PC-3 (cell line): ENCODE measurements at regions not wholly inside any gene's neighbourhood (a gene's known extent, or its start where the extent isn't known, plus 50 kb on each side); places are given as distances from the start of the nearest gene placed in this dataset.

Experiments
- ATAC-seq: fragments of 200-7000 bp; cut with Tn5 transposase; 2 replicates; pipeline ENCODE4 v1.9.1; 2020; ENCODE audit warnings: mild to moderate bottlenecking, moderate library complexity
- BruUV-seq: library from RNA; stranded (reverse); fragments of 400-500 nt; replicated peaks from 2 replicates; lab custom pipeline; 2021; lab: Mats Ljungman, UMichigan
- CTCF ChIA-PET: fragments of 300-600 bp; sonication (Branson Sonifier 250); formaldehyde crosslinking; loops from one replicate; lab custom pipeline; 2022; ENCODE audit warnings: antibody characterized with exemption; lab: Charles Lee
- POLR2A ChIA-PET: fragments of 300-600 bp; sonication (Branson Sonifier 250); formaldehyde crosslinking; loops from one replicate; lab custom pipeline; 2022; ENCODE audit warnings: antibody characterized with exemption; ENCODE audit not compliant: unreplicated experiment; lab: Charles Lee
- DNase-seq: peaks from one replicate; pipeline ENCODE4 v3.0.0-alpha.2; 2015
- H2AFZ ChIP-seq: fragments of 300-600 bp; sonication (generic); 2 replicates; pipeline ENCODE4 v1.6.0; 2016; ENCODE audit warnings: antibody characterized with exemption, low read length
- H3F3A ChIP-seq: fragments of 300-600 bp; sonication (generic); one replicate; pipeline ENCODE4 v1.6.0; 2017; ENCODE audit warnings: antibody characterized with exemption, low read length, control low read depth, mild to moderate bottlenecking; ENCODE audit not compliant: unreplicated experiment
- H3K27ac ChIP-seq: fragments of 300-600 bp; sonication (generic); 2 replicates; pipeline ENCODE4 v1.5.1; 2016; ENCODE audit warnings: mild to moderate bottlenecking, low read length
- H3K27me3 ChIP-seq: fragments of 300-600 bp; sonication (generic); 2 replicates; pipeline ENCODE4 v1.6.1; 2016; ENCODE audit warnings: low read length, mixed read lengths
- H3K36me3 ChIP-seq: fragments of 300-600 bp; sonication (generic); 2 replicates; pipeline ENCODE4 v1.6.1; 2016; ENCODE audit warnings: low read depth, mixed run types, low read length, mixed read lengths
- H3K4me1 ChIP-seq: fragments of 300-600 bp; sonication (generic); 2 replicates; pipeline ENCODE4 v1.5.1; 2016; ENCODE audit warnings: low read length; ENCODE audit not compliant: insufficient read depth
- H3K4me2 ChIP-seq: fragments of 300-600 bp; sonication (generic); 2 replicates; pipeline ENCODE4 v1.6.0; 2016; ENCODE audit warnings: low read length
- H3K4me3 ChIP-seq: fragments of 300-600 bp; sonication (generic); 2 replicates; pipeline ENCODE4 v1.5.1; 2016; ENCODE audit warnings: mild to moderate bottlenecking, low read length, mixed read lengths
- H3K79me2 ChIP-seq: fragments of 300-600 bp; sonication (generic); 2 replicates; pipeline ENCODE4 v1.6.1; 2017; ENCODE audit warnings: low read length, mixed read lengths
- H3K9ac ChIP-seq: fragments of 300-600 bp; sonication (generic); 2 replicates; pipeline ENCODE4 v1.6.0; 2016; ENCODE audit warnings: mild to moderate bottlenecking, low read length
- H3K9me2 ChIP-seq: fragments of 300-600 bp; sonication (generic); replicated peaks from 2 replicates; pipeline ENCODE4 v1.6.1; 2016; ENCODE audit warnings: mixed run types, low read length, mixed read lengths
- H3K9me3 ChIP-seq: fragments of 300-600 bp; sonication (generic); 2 replicates; pipeline ENCODE4 v1.6.1; 2016; ENCODE audit warnings: low read length, mixed read lengths
- H4K20me1 ChIP-seq: fragments of 300-600 bp; sonication (generic); 2 replicates; pipeline ENCODE4 v1.6.1; 2016; ENCODE audit warnings: low read length, mixed read lengths
- EZH2 ChIP-seq: fragments of 300-600 bp; sonication (generic); IDR thresholded peaks from one replicate; pipeline ENCODE4 v1.6.1; 2017; ENCODE audit warnings: antibody characterized with exemption, mild to moderate bottlenecking, low read length; ENCODE audit not compliant: unreplicated experiment
- EZH2phosphoT487 ChIP-seq: fragments of 300-600 bp; sonication (generic); IDR thresholded peaks from 2 replicates; pipeline ENCODE4 v1.6.1; 2018; ENCODE audit warnings: mild to moderate bottlenecking, antibody characterized with exemption, low read length, borderline replicate concordance
- intact Hi-C: fragments of 100-400 bp; cut with micrococcal nuclease; formaldehyde crosslinking; loops from 2 replicates; pipeline ENCODE4 v1.9.0; 2023
- TF ChIP-seq, protein P1 (sequence below): fragments of 300-600 bp; sonication (generic); conservative IDR thresholded peaks from 2 replicates; pipeline ENCODE4 v1.5.1; 2017; ENCODE audit warnings: antibody characterized with exemption, low read depth, mild to moderate bottlenecking, low read length

DNA sequence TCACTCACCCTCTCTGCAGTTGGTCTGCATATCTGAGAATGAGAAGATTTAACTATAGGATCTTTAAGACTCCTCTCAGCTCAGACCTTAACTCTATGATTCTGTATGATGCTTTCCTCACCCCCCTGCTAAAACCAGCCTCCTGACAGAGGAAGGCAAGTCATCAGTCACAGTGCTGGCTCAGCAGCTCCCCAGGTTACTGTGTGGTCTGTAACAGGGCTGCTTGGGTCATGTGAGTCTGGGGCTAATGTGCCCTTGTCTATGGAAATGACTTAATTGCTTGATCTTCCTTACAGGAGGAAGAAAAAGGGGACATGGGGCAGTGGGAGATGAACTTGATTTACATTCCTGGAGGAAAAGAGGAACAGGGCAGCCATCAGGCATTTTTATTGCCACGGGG, 625.6 kb downstream of the PTPRU start:
- Histone ChIP-seq H3K27ac (no peak overlapping the region), H3K4me1 (no peaks in the 10 kb centered on the region), H3K27me3 (peaks cover 14% of the 10 kb centered on the region), H3F3A (no peaks in the 10 kb centered on the region), H3K4me2 (no peak overlapping the region), H3K36me3 (no peaks in the 10 kb centered on the region), H3K9me3 (no peaks in the 10 kb centered on the region), H2AFZ (no peak overlapping the region), H3K9me2 (no peaks in the 10 kb centered on the region), H3K9ac (no peak overlapping the region), H3K4me3 (no peak overlapping the region), H4K20me1 (no peaks in the 10 kb centered on the region), H3K79me2 (no peaks in the 10 kb centered on the region)
- ChIA-PET POLR2A (no interaction called here), CTCF (no interaction called here)
- no peak for ATAC-seq
- no peak for DNase-seq
- TF ChIP-seq, protein P1, sequence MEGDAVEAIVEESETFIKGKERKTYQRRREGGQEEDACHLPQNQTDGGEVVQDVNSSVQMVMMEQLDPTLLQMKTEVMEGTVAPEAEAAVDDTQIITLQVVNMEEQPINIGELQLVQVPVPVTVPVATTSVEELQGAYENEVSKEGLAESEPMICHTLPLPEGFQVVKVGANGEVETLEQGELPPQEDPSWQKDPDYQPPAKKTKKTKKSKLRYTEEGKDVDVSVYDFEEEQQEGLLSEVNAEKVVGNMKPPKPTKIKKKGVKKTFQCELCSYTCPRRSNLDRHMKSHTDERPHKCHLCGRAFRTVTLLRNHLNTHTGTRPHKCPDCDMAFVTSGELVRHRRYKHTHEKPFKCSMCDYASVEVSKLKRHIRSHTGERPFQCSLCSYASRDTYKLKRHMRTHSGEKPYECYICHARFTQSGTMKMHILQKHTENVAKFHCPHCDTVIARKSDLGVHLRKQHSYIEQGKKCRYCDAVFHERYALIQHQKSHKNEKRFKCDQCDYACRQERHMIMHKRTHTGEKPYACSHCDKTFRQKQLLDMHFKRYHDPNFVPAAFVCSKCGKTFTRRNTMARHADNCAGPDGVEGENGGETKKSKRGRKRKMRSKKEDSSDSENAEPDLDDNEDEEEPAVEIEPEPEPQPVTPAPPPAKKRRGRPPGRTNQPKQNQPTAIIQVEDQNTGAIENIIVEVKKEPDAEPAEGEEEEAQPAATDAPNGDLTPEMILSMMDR = no peak
- TF ChIP-seq EZH2phosphoT487 (no peak), EZH2 (no peak)
- BruUV-seq = no TSS peak
- intact Hi-C loops = no loop called here

DNA sequence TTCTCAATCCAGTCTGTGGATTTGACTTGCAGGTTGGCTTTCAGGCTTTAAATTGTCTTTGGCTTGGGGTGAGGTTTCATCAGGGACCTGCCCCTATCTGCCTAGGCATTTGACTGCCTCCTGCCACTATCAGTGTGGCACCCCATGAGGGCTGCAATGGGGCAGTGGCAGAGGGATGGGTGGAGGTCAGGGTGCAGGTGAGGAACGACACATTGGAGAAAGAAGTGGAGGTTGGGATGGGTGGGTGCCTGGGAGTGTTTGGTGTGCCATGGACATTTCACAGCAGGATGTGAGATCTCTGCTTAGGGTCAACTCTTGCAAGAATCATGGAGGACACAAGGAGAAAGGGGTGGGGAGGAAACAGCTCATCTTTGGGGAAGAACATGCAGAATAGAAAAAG, 625.1 kb downstream of the PTPRU start:
- Histone ChIP-seq H3K36me3 (no peaks in the 10 kb centered on the region), H2AFZ (no peak overlapping the region), H3K79me2 (no peaks in the 10 kb centered on the region), H3K27me3 (peaks cover 14% of the 10 kb centered on the region), H3K4me3 (no peak overlapping the region), H3F3A (no peaks in the 10 kb centered on the region), H4K20me1 (no peaks in the 10 kb centered on the region), H3K4me1 (no peaks in the 10 kb centered on the region), H3K9ac (no peak overlapping the region), H3K4me2 (no peak overlapping the region), H3K9me2 (no peaks in the 10 kb centered on the region), H3K9me3 (no peaks in the 10 kb centered on the region), H3K27ac (no peak overlapping the region)
- POLR2A ChIA-PET = no interaction called here
- TF ChIP-seq EZH2phosphoT487 (no peak), EZH2 (no peak)
- TF ChIP-seq, protein P1 = no peak
- no peak for ATAC-seq
- no TSS peak for BruUV-seq
- intact Hi-C loops = no loop called here
- DNase-seq = no peak
- CTCF ChIA-PET = no interaction called here

DNA sequence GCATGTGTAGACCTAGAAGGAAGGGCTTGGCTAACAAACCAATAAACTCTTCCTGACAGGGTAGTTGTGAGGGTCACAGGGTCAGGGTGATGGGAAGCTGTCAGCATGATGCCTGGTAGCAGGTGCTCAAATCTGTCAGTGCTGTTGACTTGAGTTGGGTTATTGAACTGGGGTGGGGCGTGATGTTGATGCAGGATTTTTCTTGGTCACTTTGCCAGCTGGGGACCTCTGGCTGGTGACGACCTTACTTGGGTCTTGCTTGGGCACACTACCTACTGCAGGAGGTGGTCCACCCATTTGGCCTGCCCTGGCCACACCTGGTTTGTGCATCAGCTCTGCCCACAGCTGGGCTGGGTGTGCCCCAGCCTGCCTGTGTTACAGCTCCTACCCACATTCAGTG, 624.4 kb downstream of the PTPRU start:
- intact Hi-C loops = no loop called here
- TF ChIP-seq, protein P1 = no peak
- TF ChIP-seq EZH2 (no peak), EZH2phosphoT487 (no peak)
- DNase-seq (no peak), ATAC-seq (no peak)
- Histone ChIP-seq H3K9me2 (no peaks in the 10 kb centered on the region), H3K27me3 (peaks cover 7% of the 10 kb centered on the region), H3K9ac (no peak overlapping the region), H4K20me1 (no peaks in the 10 kb centered on the region), H3K4me1 (no peaks in the 10 kb centered on the region), H3F3A (no peaks in the 10 kb centered on the region), H3K27ac (no peak overlapping the region), H2AFZ (no peak overlapping the region), H3K9me3 (no peaks in the 10 kb centered on the region), H3K36me3 (no peaks in the 10 kb centered on the region), H3K4me3 (no peak overlapping the region), H3K4me2 (no peak overlapping the region), H3K79me2 (no peaks in the 10 kb centered on the region)
- POLR2A ChIA-PET = no interaction called here
- CTCF ChIA-PET = no interaction called here
- no TSS peak for BruUV-seq
